HG02852 (cell line): ENCODE measurements at regions not wholly inside any gene's neighbourhood (a gene's known extent, or its start where the extent isn't known, plus 50 kb on each side); places are given as distances from the start of the nearest gene placed in this dataset.

ENCODE experiments used
- ATAC-seq: cut with Tn5 transposase; IDR thresholded peaks from one replicate; pipeline ENCODE4 v1.9.1; 2021; ENCODE audit warnings: mild to moderate bottlenecking, moderate library complexity; ENCODE audit not compliant: unreplicated experiment

GRCh38 chr3:178434206-178434805 lies 101.9 kb upstream of the KCNMB2 start:
- ATAC-seq = no peak

GRCh38 chr3:178435575-178435974 lies 100.7 kb upstream of the KCNMB2 start:
- ATAC-seq = no peak

GRCh38 chr3:178436773-178437172 lies 99.5 kb upstream of the KCNMB2 start:
- no peak for ATAC-seq

- no peak for ATAC-seq
These were observed 99.0 kb upstream of the KCNMB2 start for GRCh38 chr3:178437236-178437635.

GRCh38 chr3:178439504-178439903 lies 96.7 kb upstream of the KCNMB2 start:
- ATAC-seq = peak; percentile 43

- ATAC-seq = no peak
These were observed 96.2 kb upstream of the KCNMB2 start for GRCh38 chr3:178440043-178440442.

- ATAC-seq = no peak
These were observed 92.6 kb upstream of the KCNMB2 start for GRCh38 chr3:178443634-178444033.

- ATAC-seq = no peak
These were observed 91.1 kb upstream of the KCNMB2 start for GRCh38 chr3:178445139-178445538.

GRCh38 chr3:178446059-178446458 lies 90.2 kb upstream of the KCNMB2 start:
- no peak for ATAC-seq

GRCh38 chr3:178450476-178450875 lies 85.8 kb upstream of the KCNMB2 start:
- no peak for ATAC-seq

- no peak for ATAC-seq
These were observed 84.4 kb upstream of the KCNMB2 start for GRCh38 chr3:178451799-178452198.

GRCh38 chr3:178454726-178455125 lies 81.5 kb upstream of the KCNMB2 start:
- ATAC-seq = no peak

- ATAC-seq = no peak
These were observed 81.0 kb upstream of the KCNMB2 start for GRCh38 chr3:178455226-178455625.

GRCh38 chr3:178455946-178456345 lies 80.3 kb upstream of the KCNMB2 start:
- no peak for ATAC-seq

- peak; percentile 54 for ATAC-seq
These were observed 79.5 kb upstream of the KCNMB2 start for GRCh38 chr3:178456621-178457285.

GRCh38 chr3:178457511-178457910 lies 78.7 kb upstream of the KCNMB2 start:
- no peak for ATAC-seq

- ATAC-seq = no peak
These were observed 77.8 kb upstream of the KCNMB2 start for GRCh38 chr3:178458313-178459037.

GRCh38 chr3:178459038-178459410 lies 77.2 kb upstream of the KCNMB2 start:
- ATAC-seq = no peak

- ATAC-seq = peak; percentile 54
These were observed 70.7 kb upstream of the KCNMB2 start for GRCh38 chr3:178465260-178466180.

- no peak for ATAC-seq
These were observed 63.3 kb upstream of the KCNMB2 start for GRCh38 chr3:178472941-178473340.

GRCh38 chr3:178474526-178474925 lies 61.7 kb upstream of the KCNMB2 start:
- ATAC-seq = no peak
